HG03025 (cell line): ENCODE measurements at regions not wholly inside any gene's neighbourhood (a gene's known extent, or its start where the extent isn't known, plus 50 kb on each side); places are given as distances from the start of the nearest gene placed in this dataset.

Experiments
- ATAC-seq: cut with Tn5 transposase; IDR thresholded peaks from one replicate; pipeline ENCODE4 v1.9.1; 2021; ENCODE audit warnings: mild to moderate bottlenecking, moderate library complexity; ENCODE audit not compliant: unreplicated experiment, low FRiP score

DNA sequence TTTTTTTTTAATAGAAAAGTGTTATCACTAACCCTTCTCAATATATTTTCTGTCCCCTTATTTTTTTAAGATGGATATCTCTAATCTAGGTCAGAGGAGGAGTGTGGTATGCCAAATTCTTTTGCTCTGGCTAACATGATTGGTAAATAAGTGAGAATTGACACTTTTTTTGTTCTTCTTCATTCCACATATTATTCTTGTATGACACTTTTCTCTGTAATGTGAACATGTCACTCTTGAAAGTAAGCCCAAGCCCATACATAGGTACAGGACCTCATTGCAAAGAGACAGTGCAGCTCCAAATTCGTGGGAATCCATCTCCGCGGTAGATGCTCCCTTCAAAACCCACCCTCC, 142.5 kb upstream of the TCF21 start:
- ATAC-seq = no peak

DNA sequence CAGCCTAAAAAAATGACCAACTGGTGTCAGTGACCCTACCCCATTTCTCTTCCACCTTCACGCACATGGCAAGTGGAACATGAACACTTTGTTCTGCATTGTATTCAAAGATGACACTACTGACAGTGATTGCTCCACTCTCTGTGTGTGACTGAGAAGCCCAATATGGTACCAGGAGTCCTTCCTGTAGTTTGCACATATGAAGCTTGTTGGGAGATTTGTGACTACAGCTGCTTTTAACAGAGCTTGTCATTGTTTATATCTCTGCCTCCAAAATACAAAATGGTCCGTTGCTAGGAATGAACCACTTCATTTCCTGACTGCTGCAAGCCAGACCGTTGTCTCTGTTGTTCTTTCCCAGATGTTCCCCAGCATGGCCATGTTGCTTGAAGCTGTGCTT, 140.3 kb upstream of the TCF21 start:
- no peak for ATAC-seq

DNA sequence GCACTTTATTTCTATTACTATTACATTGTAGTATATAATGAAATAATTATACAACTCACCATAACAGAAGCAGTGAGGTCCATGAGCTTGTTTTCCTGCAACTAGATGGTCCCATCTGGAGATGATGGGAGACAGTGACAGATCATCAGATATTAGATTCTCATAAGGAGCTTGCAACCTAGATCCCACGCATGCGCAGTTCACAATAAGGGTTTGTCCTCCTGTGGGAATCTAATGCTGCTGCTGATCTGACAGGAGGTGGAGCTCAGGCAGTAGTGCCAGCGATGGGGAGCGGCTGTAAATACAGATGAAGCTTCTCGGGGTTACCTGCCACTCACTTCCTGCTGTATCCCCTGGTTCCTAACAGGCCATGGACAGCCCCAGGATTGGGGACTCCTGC, 139.5 kb upstream of the TCF21 start:
- ATAC-seq = no peak

DNA sequence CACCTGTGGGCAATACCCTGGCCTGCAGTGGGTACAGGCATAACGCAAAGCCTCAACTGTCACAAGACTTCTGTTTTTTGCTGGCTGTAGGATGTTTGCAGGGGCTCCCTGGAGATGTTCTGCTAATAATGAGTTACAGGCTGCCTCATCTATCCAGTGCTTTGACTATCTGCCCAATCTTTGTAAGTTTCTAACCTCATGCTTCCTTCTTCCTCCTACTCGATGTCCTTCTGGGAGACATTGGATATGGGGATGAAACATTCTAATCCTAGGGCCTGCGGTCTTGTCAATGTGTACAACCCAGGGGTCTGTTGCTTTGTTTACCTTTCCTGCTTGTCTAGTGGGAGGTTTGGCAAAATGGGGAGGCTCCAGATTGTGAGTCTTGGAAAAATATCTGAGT, 136.8 kb upstream of the TCF21 start:
- ATAC-seq = no peak

DNA sequence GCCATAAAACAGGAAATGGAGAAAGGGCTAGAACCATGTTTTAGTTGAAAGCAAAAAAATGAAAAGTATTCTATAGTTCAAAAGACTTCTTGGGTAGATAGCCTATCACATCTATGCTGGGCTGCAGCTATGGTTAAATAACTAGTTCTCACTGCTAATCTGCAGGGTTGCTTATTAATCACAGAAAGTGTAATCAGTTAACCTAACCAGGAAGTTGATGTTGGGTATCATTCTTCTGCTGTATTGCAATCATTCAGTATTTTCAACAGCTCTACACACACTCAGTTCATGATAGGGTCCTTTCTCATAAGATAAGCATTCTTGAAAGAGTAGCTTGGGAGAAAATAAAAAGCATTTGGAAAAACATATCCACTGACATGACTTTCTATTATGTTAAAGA, 135.2 kb upstream of the TCF21 start:
- ATAC-seq = no peak

DNA sequence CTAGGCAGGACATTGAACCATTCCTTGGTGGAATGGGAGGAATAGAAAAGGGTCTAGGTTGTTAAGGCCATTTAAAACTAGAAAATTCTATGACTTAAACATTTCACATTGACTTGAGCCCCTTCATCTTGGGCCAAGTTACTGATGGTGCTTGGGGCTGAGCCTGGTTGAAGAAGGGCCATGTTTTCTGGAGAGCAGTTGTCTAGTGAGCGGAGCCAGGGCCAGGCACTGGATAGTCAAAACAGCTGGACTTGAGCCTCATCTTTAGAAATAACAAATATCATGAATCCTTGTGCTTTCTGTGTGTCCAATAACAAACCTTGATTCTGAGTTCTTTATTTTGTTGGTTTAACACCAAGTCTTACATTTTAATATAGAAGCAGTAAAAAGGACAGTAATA, 134.6 kb upstream of the TCF21 start:
- ATAC-seq = no peak

DNA sequence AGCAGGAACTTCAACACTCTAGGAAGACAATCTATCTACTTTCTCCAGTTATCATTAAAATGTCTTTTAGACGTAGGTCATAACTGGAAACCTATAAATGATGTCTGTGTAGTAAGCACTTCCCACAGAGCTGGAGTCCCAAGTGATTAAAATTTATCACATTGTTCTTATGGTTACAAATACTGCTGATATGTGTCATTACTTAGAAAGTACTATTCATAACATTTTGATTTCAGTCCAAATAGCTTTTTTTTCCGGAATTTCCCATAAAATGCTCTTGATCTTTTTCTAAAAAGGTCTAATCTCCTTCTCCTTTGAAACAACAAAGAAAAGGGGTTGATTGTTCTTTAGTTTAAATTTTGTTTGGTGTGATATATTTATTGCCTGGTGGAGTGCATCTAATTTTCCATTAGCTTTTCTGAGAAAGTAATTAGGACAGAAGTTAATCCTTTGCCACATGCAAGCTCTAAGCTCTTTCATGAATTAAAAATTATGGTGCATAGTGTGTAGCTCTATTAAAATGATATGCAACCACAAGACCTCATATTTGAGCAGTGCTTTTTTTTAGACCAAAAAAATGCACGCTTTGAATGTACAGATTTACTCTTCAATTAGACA, 132.7 kb upstream of the TCF21 start:
- ATAC-seq = no peak

DNA sequence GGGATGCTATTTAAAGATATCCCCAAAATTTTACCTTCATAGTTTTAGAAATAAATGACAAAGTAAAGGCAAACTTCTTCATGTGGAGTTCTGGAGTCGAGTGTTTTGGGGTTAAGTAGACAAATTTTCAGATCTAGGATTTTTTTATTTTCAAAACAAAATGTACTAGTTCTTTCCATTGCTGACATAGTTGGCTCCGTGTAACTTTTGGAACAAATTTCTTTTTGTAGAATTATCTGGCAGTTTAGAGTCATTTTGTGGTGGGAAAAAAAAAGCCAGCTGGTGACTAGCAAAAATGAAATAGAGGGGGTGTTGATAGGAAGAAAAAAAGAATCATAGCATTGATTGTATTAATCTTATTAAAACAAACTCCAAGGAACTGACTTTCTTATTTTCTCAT, 131.6 kb upstream of the TCF21 start:
- no peak for ATAC-seq

DNA sequence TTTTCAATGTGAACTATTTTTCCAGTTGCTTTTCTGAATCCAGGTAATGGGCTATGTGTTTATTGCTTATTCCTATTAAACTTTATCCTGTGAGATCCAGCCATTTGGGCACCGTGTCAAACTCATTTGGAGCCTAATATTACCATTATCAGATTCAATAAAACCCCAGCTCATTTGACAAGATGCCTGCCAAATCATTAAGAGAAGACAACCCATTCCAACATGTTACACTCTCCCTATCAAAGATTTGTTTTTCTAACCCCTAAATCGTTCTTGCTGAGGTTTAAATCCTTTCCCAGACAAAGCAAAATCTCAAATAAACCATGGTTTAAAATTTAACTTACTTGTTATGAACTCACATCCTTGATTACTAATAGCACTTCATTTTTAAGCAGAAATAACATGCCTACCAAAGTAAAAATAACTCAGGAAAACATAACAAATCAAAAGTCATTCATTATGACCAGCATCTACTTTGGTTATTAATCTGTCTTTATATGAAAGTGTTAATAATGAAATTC, 130.0 kb upstream of the TCF21 start:
- no peak for ATAC-seq

DNA sequence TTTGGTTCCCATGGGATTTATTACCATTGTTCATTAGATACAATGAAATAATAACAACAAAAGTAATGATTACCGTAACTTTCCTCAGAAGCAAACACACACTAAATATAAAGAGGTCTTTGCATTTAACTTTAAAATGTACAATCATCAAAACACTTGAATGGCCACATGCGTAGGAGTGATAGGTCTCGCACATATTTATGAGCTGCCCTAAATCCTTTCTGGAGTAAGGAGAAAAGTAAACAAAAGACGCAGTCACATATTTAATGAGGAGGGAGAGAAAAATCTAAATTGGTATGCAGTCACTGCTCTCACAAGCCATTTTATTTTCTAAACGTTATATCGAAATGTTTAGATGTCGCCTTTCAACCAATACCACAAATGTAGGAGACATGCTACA, 129.4 kb upstream of the TCF21 start:
- no peak for ATAC-seq

DNA sequence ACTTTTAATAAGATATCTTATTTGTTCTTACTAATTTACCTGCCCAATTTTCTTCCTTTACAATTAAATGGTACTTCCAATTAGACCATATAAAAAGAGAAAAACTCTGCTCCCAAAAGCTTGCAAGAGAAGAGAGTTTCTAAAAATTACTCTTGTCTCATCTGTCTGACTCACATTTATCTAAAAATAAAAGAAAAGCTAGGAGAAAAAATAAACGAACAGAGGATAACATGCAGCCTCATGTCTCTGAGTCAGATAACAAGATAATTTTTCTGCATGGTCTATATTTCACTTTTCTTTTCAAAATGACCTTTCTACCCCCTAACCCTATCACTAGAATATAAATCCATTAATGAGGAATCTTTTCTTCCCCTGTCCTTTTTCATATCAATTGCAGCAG, 127.2 kb upstream of the TCF21 start:
- no peak for ATAC-seq

DNA sequence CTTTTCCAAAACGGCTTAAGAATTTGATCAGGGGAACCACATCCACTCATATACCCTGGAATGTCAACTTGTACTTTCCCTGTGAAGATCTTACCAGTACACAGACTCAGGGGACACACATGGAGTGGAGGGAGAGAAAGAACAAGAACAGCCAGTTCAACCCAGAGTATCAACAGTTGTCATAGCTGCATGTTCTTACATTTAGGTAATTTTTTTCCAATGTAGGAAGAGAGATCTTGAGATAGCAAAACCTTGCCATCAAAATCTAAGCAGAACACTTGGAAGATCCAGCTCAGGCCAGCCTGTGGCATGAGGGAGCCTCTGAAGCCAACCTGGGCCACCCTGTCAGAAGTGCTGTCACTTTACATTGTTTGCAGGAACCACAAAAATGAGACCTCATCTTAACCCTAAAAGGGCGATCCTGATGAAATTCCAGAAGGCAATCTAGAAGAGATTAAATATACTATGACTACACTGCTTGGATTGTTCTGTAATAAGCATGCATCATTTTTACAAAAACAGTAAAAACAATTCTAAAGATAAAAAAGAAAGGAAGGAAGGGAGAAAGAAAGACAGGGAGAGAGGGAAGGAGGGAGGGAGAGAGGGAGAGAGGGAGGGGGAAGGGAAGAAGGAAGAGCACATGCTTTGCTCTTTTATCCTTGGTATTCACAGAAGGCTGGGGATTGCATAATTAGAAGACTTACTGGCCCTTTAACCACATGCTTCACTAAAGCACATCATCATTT, 124.7 kb upstream of the TCF21 start:
- ATAC-seq = no peak

DNA sequence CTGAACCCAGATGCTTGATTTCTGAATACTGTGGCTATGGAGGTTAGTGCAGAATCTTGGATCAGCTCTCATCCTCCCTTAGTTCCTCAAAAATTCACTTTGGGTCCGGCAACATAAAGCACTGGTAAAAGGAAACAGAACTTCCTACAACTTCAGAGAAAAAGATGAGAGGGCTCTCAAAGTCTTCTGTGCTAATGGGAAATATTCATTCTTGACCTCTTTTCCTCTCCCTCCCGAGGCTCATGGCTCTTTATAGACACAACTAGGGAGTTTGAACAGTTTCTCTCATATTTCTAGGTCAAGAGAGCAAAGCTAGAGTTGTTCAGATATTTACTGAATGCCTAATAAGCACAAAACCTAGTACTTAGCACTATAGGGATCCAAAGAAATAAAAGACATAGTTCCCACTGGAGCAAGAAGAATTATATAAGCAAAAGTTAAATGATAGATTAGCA, 124.1 kb upstream of the TCF21 start:
- ATAC-seq = no peak

DNA sequence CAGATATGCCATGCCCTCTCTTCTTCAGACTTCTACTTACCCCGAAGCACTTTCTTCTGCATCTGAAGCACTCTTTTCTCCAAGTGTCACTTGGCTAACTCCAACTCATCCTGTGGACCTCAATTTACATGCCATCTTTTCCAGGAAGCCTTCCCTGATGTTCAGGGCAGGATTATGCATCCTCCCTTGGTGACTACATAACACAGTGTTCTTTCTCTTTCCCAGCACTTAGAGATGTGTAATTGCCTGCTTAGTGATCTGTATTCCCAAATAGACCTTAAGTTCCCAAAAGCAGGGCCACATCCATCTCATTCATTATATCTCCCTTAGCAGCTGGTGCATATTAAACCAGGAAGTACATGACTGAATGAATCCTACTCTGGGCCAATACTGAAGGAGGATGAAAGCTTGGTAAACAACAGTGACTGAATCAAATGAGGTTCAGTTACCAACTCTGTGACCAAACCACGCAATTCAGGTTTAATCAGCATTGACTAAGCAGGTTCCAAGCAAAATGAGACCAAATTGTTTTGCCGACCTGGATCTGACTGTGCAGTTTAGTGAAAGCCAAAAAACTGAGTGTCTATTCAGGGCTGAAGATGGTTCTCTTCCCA, 121.4 kb upstream of the TCF21 start:
- no peak for ATAC-seq

DNA sequence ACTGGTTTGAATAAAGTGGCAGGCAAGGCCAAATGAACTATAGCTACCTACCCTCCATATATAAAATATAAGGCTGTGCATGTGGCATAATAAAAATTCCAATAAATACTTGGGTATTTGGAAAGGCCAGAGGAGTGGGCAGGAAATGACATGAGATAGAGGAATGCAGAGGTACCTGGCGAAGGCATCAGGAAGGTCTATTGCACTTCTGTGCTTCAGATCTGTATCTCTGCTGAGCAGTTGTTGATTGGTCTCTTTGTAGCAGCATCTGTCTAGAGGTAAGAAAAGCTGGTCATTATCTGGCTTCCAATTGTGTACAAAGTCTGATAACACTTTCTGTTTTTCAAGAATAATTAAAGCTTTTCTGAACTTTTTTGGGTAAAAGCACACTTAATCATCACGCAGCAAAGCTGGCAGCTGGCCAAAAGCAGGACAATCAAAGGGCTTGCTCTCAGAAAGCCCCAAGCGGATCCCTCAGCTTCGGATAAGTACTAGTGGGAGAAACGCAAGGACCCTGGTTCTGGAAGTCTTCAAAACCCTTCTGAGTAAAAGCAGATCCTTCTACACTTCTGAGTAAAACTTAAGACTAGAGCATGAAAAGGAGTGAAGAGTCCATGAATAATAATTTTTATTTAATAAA, 120.1 kb upstream of the TCF21 start:
- ATAC-seq = no peak

DNA sequence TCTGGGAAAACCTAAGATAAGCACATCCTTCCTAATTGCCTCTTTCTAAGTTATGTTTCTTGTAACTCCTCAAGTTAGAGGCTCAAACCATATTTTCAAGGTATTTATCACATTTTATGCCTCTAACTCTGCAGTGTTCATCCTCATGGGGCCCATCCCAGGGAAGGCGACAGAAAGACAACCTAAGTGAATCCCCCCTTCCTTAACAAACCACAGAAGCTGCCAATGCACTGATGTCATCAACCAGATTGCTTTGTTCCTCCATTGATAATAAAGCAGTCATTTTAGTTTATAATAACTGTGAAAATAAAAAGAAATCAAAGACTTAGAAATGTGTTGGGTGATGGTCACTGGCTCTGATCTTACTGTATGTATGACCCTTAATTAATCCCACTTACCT, 119.5 kb upstream of the TCF21 start:
- no peak for ATAC-seq

DNA sequence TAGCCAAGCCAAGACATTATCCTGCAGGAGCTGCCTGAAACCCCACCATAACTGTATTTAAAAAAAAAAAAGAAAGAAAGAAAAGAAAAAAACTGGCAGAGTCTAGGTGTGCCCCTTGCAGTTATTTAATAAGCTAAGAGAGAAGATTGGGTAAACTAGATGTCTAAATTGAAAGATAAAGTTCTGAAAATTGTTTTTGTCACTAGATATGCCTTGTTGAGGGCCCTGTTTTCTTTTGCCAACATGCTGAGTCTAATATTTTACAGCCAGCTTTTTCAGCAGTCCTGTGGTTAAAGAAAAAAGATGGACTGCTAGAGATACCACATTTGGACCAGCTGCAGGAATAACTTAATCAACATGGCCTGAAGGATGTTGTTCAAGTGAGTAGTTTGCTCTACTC, 116.3 kb upstream of the TCF21 start:
- ATAC-seq = no peak

DNA sequence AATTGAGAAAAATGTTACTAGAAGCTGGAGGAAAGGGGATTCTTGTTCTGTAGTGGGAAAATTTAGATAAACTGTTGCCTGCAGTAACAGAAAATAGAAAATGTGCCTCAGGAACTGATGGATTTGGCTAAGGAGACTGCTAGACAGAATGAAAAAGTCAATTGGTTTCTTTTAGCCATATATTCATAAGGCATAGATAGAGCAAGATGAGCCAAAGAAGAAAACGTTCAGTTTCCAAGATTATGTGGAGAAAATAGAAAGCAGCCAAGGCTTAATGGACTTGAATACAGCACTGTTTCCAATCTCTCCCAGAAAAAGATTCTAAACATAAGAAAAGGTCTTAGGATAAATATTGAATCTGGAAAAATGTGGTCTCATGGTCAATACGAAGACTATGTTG, 115.1 kb upstream of the TCF21 start:
- no peak for ATAC-seq

DNA sequence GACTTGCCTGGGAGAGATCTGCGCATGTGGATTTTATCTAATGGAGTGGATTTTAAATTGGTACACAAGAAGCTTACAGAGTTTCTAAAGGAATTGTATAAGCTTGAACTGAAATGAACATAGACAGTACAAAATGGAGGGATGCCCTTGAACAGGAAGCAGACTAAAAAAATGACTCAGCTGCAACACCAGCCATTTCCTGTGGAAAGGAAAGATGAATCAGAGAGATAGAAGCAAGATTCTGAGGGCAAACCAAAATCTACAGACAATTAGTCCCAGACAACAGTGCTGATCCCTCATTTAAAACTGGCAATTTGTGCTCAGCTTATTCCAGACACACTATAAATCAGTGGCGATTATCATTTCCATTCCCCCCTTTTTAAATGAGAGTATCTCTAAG, 114.6 kb upstream of the TCF21 start:
- ATAC-seq = no peak

DNA sequence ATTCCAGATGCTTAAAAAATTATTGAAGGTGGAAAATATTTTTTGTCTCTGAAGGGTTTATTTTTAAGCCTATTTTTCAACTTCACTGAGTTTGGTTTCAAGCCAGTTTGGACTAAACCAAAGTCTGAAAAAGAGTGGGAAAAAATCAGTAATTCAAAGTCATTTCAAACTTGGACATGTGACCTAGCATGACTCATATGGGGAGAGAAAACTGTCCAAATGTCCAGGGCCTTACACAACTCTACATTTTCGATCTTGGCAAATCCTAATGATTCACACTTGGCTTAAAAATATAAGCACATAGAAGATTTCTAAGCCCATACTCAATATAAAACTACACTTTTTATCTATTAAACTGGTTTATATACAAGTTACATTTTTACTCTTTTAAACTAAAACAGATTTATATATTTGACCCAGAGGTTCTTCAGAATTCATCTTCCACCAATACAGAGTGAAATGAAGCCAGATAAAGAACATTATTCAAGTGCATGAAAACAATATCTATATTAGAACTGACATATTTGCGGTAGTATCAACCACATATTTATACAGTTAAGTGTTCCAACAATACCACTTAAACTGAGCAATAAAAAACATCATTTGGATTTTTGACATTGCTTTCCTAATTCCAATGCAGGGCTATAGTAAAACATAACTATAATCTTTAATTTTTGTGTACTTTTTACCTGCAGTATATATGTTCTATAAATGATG, 110.3 kb upstream of the TCF21 start:
- ATAC-seq = no peak
